Activated CD8-positive, alpha-beta memory T cell treated with anti-CD3 and anti-CD28 coated beads, Interleukin-2, amount 10 ng/mL, durations not matched to agents 7 days and 5 days (primary cell): ENCODE measurements at regions not wholly inside any gene's neighbourhood (a gene's known extent, or its start where the extent isn't known, plus 50 kb on each side); places are given as distances from the start of the nearest gene placed in this dataset.

Experiments used
- ATAC-seq: fragments of 150-1000 bp; cut with Tn5 transposase; one replicate; pipeline ENCODE4 v1.10.0; 2021; ENCODE audit warnings: moderate library complexity
- CTCF ChIA-PET: fragments of 350-600 bp; sonication (Branson Sonifier 250); formaldehyde crosslinking; loops from one replicate; lab custom pipeline; 2021; ENCODE audit warnings: antibody characterized with exemption; lab: Charles Lee
- DNase-seq: peaks from one replicate; pipeline ENCODE4 v3.0.0-alpha.2; 2020
- H3K27ac Mint-ChIP-seq: one replicate; pipeline ENCODE4 v1.8.0; 2021; ENCODE audit warnings: mild to moderate bottlenecking, mixed read lengths
- H3K27me3 Mint-ChIP-seq: one replicate; pipeline ENCODE4 v1.8.0; 2021; ENCODE audit warnings: mixed read lengths
- H3K36me3 Mint-ChIP-seq: one replicate; pipeline ENCODE4 v1.8.0; 2021; ENCODE audit warnings: mild to moderate bottlenecking, mixed read lengths
- H3K4me1 Mint-ChIP-seq: one replicate; pipeline ENCODE4 v1.8.0; 2021; ENCODE audit warnings: mixed read lengths
- H3K4me3 Mint-ChIP-seq: one replicate; pipeline ENCODE4 v1.8.0; 2021; ENCODE audit warnings: mild to moderate bottlenecking, moderate library complexity, mixed read lengths
- H3K9me3 Mint-ChIP-seq: one replicate; pipeline ENCODE4 v1.8.0; 2022; ENCODE audit warnings: low read depth, mixed read lengths

DNA sequence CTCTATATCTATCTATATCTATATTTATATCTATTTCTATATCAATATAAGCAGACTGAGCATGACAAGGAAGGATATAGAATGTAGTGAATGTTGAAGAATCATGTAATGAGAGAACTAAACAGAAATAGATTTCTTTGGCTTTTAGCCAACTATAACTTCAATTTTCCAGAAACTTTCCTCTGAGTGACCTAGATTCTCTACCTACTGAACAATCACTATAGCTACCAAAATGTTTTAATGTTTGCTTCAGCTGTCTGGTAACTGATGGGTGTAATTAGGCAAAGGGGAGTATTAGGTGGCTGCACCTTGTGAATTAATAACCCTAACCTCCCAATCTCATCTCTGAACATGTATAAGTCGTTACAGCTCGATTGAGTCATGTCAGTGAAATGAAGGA is 76.4 kb upstream of the ROBO1 start:
- DNase-seq, result no peak
- Mint-ChIP-seq H3K4me1 (no peaks in the 10 kb centered on the region), H3K9me3 (peaks cover 2% of the 10 kb centered on the region)

GRCh38 chr3:79843180-79843579 is 75.4 kb upstream of the ROBO1 start:
- Mint-ChIP-seq H3K4me3 (no peak overlapping the region), H3K9me3 (peaks cover 2% of the 10 kb centered on the region), H3K27ac (no peak overlapping the region), H3K36me3 (no peaks in the 10 kb centered on the region), H3K27me3 (no peaks in the 10 kb centered on the region), H3K4me1 (no peaks in the 10 kb centered on the region)
- no peak for DNase-seq
- no peak for ATAC-seq
- CTCF ChIA-PET, result no interaction called here

More for the DNA sequence above, 76.4 kb upstream of the ROBO1 start:
- Mint-ChIP-seq H3K27me3 (no peaks in the 10 kb centered on the region), H3K4me3 (no peak overlapping the region), H3K27ac (no peak overlapping the region), H3K36me3 (no peaks in the 10 kb centered on the region)
- ATAC-seq, result no peak
- CTCF ChIA-PET, result no interaction called here

DNA sequence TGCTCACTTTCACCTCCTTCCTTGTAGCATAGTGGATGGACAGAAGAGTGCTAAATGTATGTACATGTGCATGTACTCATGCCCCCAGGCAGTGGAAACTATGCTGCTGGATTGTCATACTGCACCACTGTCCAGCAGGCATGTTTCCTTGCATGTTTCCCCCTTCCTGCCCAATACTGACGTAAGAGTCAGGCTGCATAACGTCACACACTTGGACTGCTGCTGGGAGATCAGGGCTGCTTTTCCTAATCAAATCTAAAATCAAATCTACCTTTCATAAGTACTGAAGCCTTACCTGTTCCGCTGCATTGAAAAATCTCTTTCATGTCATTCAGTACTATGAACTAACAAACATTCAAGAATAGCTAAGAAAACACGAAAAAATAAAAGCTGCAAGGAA is 67.9 kb upstream of the ROBO1 start:
- no peak overlapping the region for H3K4me3 Mint-ChIP-seq
- peaks cover 15% of the 10 kb centered on the region for H3K9me3 Mint-ChIP-seq
- DNase-seq (no peak), ATAC-seq (no peak)
- H3K27ac Mint-ChIP-seq, result no peak overlapping the region
- CTCF ChIA-PET, result no interaction called here
- no peaks in the 10 kb centered on the region for H3K27me3 Mint-ChIP-seq
- no peaks in the 10 kb centered on the region for H3K36me3 Mint-ChIP-seq
- H3K4me1 Mint-ChIP-seq, result no peaks in the 10 kb centered on the region

- Mint-ChIP-seq H3K4me1 (no peaks in the 10 kb centered on the region), H3K36me3 (no peaks in the 10 kb centered on the region), H3K27me3 (no peaks in the 10 kb centered on the region), H3K9me3 (peaks cover 7% of the 10 kb centered on the region), H3K27ac (no peak overlapping the region), H3K4me3 (no peak overlapping the region)
- no peak for DNase-seq
- CTCF ChIA-PET, result no interaction called here
- no peak for ATAC-seq
Observed at GRCh38 chr3:79824166-79824565, 56.4 kb upstream of the ROBO1 start.

- CTCF ChIA-PET, result no interaction called here
- DNase-seq, result no peak
- H3K4me3 Mint-ChIP-seq, result no peak overlapping the region
- H3K4me1 Mint-ChIP-seq, result no peaks in the 10 kb centered on the region
- no peak for ATAC-seq
- no peaks in the 10 kb centered on the region for H3K27me3 Mint-ChIP-seq
- no peaks in the 10 kb centered on the region for H3K36me3 Mint-ChIP-seq
- H3K27ac Mint-ChIP-seq, result no peak overlapping the region
- peaks cover 7% of the 10 kb centered on the region for H3K9me3 Mint-ChIP-seq
Observed at GRCh38 chr3:79822076-79822475, 54.3 kb upstream of the ROBO1 start.

GRCh38 chr3:79820089-79820488 is 52.3 kb upstream of the ROBO1 start:
- peaks cover 12% of the 10 kb centered on the region for H3K9me3 Mint-ChIP-seq
- ATAC-seq, result no peak
- no peaks in the 10 kb centered on the region for H3K27me3 Mint-ChIP-seq
- H3K27ac Mint-ChIP-seq, result no peak overlapping the region
- H3K36me3 Mint-ChIP-seq, result no peaks in the 10 kb centered on the region
- CTCF ChIA-PET, result no interaction called here
- H3K4me3 Mint-ChIP-seq, result no peak overlapping the region
- DNase-seq, result no peak
- H3K4me1 Mint-ChIP-seq, result no peaks in the 10 kb centered on the region

DNA sequence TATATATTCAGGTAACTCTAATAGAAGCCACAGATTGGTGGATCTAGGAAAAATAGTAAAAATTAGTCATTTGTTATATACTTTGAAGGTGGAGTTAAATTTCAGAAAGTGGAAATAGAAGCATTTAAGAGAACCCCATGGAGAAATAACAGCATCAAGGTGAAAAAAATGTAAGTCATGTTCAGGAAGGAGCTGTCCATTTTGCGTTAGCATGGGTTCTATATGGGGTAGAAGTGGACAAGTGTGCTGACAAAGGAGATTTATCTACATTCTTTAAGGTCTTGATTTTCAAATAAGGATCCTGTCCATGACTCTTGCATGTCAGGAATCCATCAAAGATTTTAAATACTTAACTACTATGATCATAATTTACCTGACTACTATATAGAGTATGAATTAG is 50.2 kb upstream of the ROBO1 start:
- no peak overlapping the region for H3K4me3 Mint-ChIP-seq
- ATAC-seq (no peak), DNase-seq (no peak)
- H3K36me3 Mint-ChIP-seq, result no peaks in the 10 kb centered on the region
- H3K27ac Mint-ChIP-seq, result no peak overlapping the region
- CTCF ChIA-PET, result no interaction called here
- no peaks in the 10 kb centered on the region for H3K4me1 Mint-ChIP-seq
- peaks cover 20% of the 10 kb centered on the region for H3K9me3 Mint-ChIP-seq
- H3K27me3 Mint-ChIP-seq, result no peaks in the 10 kb centered on the region
